ENCODE measurements at regions not wholly inside any gene's neighbourhood (a gene's known extent, or its start where the extent isn't known, plus 50 kb on each side); places are given as distances from the start of the nearest gene placed in this dataset.

DNA sequence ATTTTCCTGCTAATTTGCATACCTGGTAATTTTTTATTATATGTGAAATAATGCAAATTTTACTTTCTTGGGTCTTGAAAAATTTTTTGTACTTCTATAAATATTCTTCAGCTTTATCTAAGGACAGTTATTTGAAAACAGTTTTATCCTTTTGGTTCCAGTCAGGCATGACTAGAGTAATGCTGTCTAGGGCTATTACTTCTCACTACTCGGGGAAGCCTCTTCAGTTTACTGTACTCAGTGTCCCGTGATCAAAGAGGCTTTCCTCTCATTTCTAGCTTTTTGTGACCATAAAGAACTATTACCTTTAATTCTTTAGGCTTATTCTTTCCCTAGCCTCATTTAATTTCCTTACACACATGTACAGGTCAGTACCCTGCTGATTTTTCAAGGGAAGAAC is 153.8 kb upstream of the HDAC9 start:
- ChIA-PET CTCF (no interaction called here), POLR2A (no interaction called here)
- Histone ChIP-seq H3K4me1 (ENCODE audit: control insufficient read depth, insufficient read depth, low read length) (no peaks in the 10 kb centered on the region), H3K36me3 (ENCODE audit: control insufficient read depth in 2 of 2, insufficient read depth in 1 of 2, low read length in 2 of 2) (no peaks in the 10 kb centered on the region), H3K9me3 (ENCODE audit: control insufficient read depth, insufficient read depth, low read depth, low read length) (no peaks in the 10 kb centered on the region), H3K27ac (ENCODE audit: extremely low read depth, low read depth, low read length) (no peak overlapping the region), H3K4me3 (ENCODE audit: low read depth, low read length) (no peak overlapping the region)
- TF ChIP-seq, protein P1, sequence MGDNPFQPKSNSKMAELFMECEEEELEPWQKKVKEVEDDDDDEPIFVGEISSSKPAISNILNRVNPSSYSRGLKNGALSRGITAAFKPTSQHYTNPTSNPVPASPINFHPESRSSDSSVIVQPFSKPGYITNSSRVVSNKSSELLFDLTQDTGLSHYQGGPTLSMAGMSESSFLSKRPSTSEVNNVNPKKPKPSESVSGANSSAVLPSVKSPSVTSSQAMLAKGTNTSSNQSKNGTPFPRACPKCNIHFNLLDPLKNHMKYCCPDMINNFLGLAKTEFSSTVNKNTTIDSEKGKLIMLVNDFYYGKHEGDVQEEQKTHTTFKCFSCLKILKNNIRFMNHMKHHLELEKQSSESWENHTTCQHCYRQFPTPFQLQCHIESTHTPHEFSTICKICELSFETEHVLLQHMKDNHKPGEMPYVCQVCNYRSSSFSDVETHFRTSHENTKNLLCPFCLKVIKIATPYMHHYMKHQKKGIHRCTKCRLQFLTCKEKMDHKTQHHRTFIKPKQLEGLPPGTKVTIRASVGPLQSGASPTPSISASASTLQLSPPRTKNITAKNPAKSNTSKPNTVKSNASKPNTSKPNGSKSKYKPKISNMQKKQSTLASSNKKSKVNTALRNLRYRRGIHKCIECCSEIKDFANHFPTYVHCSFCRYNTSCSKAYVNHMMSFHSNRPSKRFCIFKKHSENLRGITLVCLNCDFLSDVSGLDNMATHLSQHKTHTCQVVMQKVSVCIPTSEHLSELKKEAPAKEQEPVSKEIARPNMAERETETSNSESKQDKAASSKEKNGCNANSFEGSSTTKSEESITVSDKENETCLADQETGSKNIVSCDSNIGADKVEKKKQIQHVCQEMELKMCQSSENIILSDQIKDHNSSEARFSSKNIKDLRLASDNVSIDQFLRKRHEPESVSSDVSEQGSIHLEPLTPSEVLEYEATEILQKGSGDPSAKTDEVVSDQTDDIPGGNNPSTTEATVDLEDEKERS (tag by site-specific recombination; IDR thresholded peaks at IDR 0.05) = no peak
- TF ChIP-seq ZBTB21 (tag by site-specific recombination; IDR thresholded peaks at IDR 0.05) (no peak), WT1 (tag by site-specific recombination; IDR thresholded peaks at IDR 0.05) (no peak), ZNF335 (tag by site-specific recombination; conservative IDR thresholded peaks at IDR 0.05) (no peak), ZNF214 (tag by site-specific recombination; IDR thresholded peaks at IDR 0.05; ENCODE audit: borderline replicate concordance) (no peak), ZNF544 (tag by site-specific recombination; IDR thresholded peaks at IDR 0.05) (no peak), ZNF169 (tag by site-specific recombination; IDR thresholded peaks at IDR 0.05) (no peak), ZNF561 (tag by site-specific recombination; IDR thresholded peaks at IDR 0.05; ENCODE audit: borderline replicate concordance) (no peak)
- TF ChIP-seq, protein P2, sequence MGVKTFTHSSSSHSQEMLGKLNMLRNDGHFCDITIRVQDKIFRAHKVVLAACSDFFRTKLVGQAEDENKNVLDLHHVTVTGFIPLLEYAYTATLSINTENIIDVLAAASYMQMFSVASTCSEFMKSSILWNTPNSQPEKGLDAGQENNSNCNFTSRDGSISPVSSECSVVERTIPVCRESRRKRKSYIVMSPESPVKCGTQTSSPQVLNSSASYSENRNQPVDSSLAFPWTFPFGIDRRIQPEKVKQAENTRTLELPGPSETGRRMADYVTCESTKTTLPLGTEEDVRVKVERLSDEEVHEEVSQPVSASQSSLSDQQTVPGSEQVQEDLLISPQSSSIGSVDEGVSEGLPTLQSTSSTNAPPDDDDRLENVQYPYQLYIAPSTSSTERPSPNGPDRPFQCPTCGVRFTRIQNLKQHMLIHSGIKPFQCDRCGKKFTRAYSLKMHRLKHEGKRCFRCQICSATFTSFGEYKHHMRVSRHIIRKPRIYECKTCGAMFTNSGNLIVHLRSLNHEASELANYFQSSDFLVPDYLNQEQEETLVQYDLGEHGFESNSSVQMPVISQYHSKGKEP (tag by site-specific recombination; IDR thresholded peaks at IDR 0.05) = no peak
- TF ChIP-seq, protein P3, sequence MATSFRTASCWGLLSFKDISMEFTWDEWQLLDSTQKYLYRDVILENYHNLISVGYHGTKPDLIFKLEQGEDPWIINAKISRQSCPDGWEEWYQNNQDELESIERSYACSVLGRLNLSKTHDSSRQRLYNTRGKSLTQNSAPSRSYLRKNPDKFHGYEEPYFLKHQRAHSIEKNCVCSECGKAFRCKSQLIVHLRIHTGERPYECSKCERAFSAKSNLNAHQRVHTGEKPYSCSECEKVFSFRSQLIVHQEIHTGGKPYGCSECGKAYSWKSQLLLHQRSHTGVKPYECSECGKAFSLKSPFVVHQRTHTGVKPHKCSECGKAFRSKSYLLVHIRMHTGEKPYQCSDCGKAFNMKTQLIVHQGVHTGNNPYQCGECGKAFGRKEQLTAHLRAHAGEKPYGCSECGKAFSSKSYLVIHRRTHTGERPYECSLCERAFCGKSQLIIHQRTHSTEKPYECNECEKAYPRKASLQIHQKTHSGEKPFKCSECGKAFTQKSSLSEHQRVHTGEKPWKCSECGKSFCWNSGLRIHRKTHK (tag by site-specific recombination; IDR thresholded peaks at IDR 0.05) = no peak

DNA sequence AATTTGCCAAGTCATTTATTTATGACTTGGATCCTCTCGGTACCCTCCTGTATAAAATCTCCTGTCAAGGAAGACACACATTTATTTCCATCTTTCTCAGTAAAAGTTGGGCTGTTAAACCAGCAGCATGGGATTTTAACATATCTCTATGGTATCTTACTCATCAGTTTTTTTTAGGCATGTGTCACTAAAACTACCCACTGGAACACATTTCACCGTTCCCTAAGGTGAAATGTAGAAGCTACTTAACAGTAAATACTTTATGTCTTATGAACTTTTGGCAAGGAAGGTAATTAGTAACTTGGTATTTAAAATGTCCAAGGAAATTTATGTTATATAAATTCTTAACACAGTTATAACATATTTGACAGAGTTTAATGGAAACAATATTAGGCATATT is 152.5 kb upstream of the HDAC9 start:
- no peaks in the 10 kb centered on the region for H3K4me1 ChIP-seq (ENCODE audit: control insufficient read depth, insufficient read depth, low read length)
- no peaks in the 10 kb centered on the region for H3K36me3 ChIP-seq (ENCODE audit: control insufficient read depth in 2 of 2, insufficient read depth in 1 of 2, low read length in 2 of 2)
- H3K9me3 ChIP-seq (ENCODE audit: control insufficient read depth, insufficient read depth, low read depth, low read length) = no peaks in the 10 kb centered on the region
- ChIA-PET POLR2A (no interaction called here), CTCF (interaction anchor here (2.4 to 4.7 kb wide), 2 partner anchors 572 to 662 kb away, joined by 6 to 42 read pairs; no protein-coding TSS in a partner anchor)
- H3K27ac ChIP-seq (ENCODE audit: extremely low read depth, low read depth, low read length) = no peak overlapping the region
- H3K4me3 ChIP-seq (ENCODE audit: low read depth, low read length) = no peak overlapping the region
- no peak for TF ChIP-seq ZNF677 (tag by site-specific recombination; IDR thresholded peaks at IDR 0.05)
- TF ChIP-seq ZNF16 (tag by site-specific recombination; IDR thresholded peaks at IDR 0.05; ENCODE audit: low read depth) = no peak
- no peak for TF ChIP-seq ZNF223 (tag by site-specific recombination; IDR thresholded peaks at IDR 0.05)
- TF ChIP-seq BCL11B (tag by site-specific recombination; IDR thresholded peaks at IDR 0.05; ENCODE audit: low read depth) = no peak
- TF ChIP-seq, protein P4, sequence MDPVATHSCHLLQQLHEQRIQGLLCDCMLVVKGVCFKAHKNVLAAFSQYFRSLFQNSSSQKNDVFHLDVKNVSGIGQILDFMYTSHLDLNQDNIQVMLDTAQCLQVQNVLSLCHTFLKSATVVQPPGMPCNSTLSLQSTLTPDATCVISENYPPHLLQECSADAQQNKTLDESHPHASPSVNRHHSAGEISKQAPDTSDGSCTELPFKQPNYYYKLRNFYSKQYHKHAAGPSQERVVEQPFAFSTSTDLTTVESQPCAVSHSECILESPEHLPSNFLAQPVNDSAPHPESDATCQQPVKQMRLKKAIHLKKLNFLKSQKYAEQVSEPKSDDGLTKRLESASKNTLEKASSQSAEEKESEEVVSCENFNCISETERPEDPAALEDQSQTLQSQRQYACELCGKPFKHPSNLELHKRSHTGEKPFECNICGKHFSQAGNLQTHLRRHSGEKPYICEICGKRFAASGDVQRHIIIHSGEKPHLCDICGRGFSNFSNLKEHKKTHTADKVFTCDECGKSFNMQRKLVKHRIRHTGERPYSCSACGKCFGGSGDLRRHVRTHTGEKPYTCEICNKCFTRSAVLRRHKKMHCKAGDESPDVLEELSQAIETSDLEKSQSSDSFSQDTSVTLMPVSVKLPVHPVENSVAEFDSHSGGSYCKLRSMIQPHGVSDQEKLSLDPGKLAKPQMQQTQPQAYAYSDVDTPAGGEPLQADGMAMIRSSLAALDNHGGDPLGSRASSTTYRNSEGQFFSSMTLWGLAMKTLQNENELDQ (tag by site-specific recombination; IDR thresholded peaks at IDR 0.05; ENCODE audit: low read depth) = no peak
- no peak for TF ChIP-seq SCRT1 (tag by site-specific recombination; IDR thresholded peaks at IDR 0.05; ENCODE audit: borderline replicate concordance)
- no peak for TF ChIP-seq TCF7L2 (IDR thresholded peaks at IDR 0.05; ENCODE audit: borderline replicate concordance, low read depth, low read length)
- TF ChIP-seq ZBTB17 (tag by site-specific recombination; IDR thresholded peaks at IDR 0.05) = no peak
- no peak for TF ChIP-seq ZNF830 (tag by site-specific recombination; IDR thresholded peaks at IDR 0.05; ENCODE audit: low read depth)
- no peak for TF ChIP-seq ZNF214 (tag by site-specific recombination; IDR thresholded peaks at IDR 0.05; ENCODE audit: borderline replicate concordance)
- TF ChIP-seq ZNF112 (tag by site-specific recombination; IDR thresholded peaks at IDR 0.05) = no peak
- TF ChIP-seq, protein P5, sequence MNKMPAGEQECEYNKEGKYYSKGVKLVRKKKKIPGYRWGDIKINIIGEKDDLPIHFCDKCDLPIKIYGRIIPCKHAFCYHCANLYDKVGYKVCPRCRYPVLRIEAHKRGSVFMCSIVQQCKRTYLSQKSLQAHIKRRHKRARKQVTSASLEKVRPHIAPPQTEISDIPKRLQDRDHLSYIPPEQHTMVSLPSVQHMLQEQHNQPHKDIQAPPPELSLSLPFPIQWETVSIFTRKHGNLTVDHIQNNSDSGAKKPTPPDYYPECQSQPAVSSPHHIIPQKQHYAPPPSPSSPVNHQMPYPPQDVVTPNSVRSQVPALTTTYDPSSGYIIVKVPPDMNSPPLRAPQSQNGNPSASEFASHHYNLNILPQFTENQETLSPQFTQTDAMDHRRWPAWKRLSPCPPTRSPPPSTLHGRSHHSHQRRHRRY (tag by site-specific recombination; IDR thresholded peaks at IDR 0.05) = no peak
- TF ChIP-seq, protein P6, sequence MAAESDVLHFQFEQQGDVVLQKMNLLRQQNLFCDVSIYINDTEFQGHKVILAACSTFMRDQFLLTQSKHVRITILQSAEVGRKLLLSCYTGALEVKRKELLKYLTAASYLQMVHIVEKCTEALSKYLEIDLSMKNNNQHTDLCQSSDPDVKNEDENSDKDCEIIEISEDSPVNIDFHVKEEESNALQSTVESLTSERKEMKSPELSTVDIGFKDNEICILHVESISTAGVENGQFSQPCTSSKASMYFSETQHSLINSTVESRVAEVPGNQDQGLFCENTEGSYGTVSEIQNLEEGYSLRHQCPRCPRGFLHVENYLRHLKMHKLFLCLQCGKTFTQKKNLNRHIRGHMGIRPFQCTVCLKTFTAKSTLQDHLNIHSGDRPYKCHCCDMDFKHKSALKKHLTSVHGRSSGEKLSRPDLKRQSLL (tag by site-specific recombination; IDR thresholded peaks at IDR 0.05) = no peak
- TF ChIP-seq, protein P7, sequence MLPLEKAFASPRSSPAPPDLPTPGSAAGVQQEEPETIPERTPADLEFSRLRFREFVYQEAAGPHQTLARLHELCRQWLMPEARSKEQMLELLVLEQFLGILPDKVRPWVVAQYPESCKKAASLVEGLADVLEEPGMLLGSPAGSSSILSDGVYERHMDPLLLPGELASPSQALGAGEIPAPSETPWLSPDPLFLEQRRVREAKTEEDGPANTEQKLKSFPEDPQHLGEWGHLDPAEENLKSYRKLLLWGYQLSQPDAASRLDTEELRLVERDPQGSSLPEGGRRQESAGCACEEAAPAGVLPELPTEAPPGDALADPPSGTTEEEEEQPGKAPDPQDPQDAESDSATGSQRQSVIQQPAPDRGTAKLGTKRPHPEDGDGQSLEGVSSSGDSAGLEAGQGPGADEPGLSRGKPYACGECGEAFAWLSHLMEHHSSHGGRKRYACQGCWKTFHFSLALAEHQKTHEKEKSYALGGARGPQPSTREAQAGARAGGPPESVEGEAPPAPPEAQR (tag by site-specific recombination; IDR thresholded peaks at IDR 0.05) = no peak
